NOMO-1 (cell line): ENCODE measurements at regions not wholly inside any gene's neighbourhood (a gene's known extent, or its start where the extent isn't known, plus 50 kb on each side); places are given as distances from the start of the nearest gene placed in this dataset.

Source experiments
- DNase-seq, 2 experiments: peaks; one replicate each; lab custom pipeline; 2025; ENCODE audit not compliant: unreplicated experiment in 2 of 2; lab: John Stamatoyannopoulos, UW

- DNase-seq, result peak in 1 of 2 experiments; percentile 22
These were observed 95.4 kb upstream of the CDKN3 start for GRCh38 chr14:54301359-54301758.

- no peak for DNase-seq
These were observed 90.0 kb upstream of the CDKN3 start for GRCh38 chr14:54306806-54307205.

- DNase-seq, result peak in 1 of 2 experiments; percentile 1
These were observed 87.2 kb upstream of the CDKN3 start for GRCh38 chr14:54309615-54310014.

- DNase-seq, result no peak
These were observed 86.5 kb upstream of the CDKN3 start for GRCh38 chr14:54310151-54310850.

GRCh38 chr14:54310851-54311228 lies 86.0 kb upstream of the CDKN3 start:
- no peak for DNase-seq

GRCh38 chr14:54312166-54312801 lies 84.5 kb upstream of the CDKN3 start:
- DNase-seq, result no peak

GRCh38 chr14:54314365-54315104 lies 82.3 kb upstream of the CDKN3 start:
- no peak for DNase-seq

GRCh38 chr14:54316652-54317051 lies 80.2 kb upstream of the CDKN3 start:
- no peak for DNase-seq

- DNase-seq, result no peak
These were observed 79.4 kb upstream of the CDKN3 start for GRCh38 chr14:54317391-54317790.

GRCh38 chr14:54322246-54322645 lies 74.6 kb upstream of the CDKN3 start:
- no peak for DNase-seq

- DNase-seq, result no peak
These were observed 74.0 kb upstream of the CDKN3 start for GRCh38 chr14:54322701-54323337.

GRCh38 chr14:54325766-54326165 lies 71.0 kb upstream of the CDKN3 start:
- DNase-seq, result no peak

- peak; percentile 16 to 27 for DNase-seq
These were observed 67.6 kb upstream of the CDKN3 start for GRCh38 chr14:54329082-54329695.

- DNase-seq, result no peak
These were observed 65.9 kb upstream of the CDKN3 start for GRCh38 chr14:54330876-54331275.

GRCh38 chr14:54331516-54331915 lies 65.3 kb upstream of the CDKN3 start:
- no peak for DNase-seq

GRCh38 chr14:54332490-54332889 lies 64.3 kb upstream of the CDKN3 start:
- DNase-seq, result no peak

GRCh38 chr14:54333511-54333910 lies 63.3 kb upstream of the CDKN3 start:
- DNase-seq, result no peak

- no peak for DNase-seq
These were observed 61.1 kb upstream of the CDKN3 start for GRCh38 chr14:54335569-54336155.

GRCh38 chr14:54337314-54337713 lies 59.5 kb upstream of the CDKN3 start:
- no peak for DNase-seq

- no peak for DNase-seq
These were observed 58.0 kb upstream of the CDKN3 start for GRCh38 chr14:54338696-54339317.
